ENCODE measurements at regions not wholly inside any gene's neighbourhood (a gene's known extent, or its start where the extent isn't known, plus 50 kb on each side); places are given as distances from the start of the nearest gene placed in this dataset.

- TF ChIP-seq TCF12 (IDR thresholded peaks at IDR 0.05; ENCODE audit: low read depth, low read length) (no peak), CTCF (IDR thresholded peaks at IDR 0.05; ENCODE audit: control extremely low read depth in 1 of 3, insufficient read depth in 1 of 3, low read depth in 1 of 3, low read length in 3 of 3) (no peak), RBBP5 (IDR thresholded peaks at IDR 0.05; ENCODE audit: borderline replicate concordance, low read depth, low read length) (no peak), POLR2A (IDR thresholded peaks at IDR 0.05; ENCODE audit: control extremely low read depth in 1 of 2, low read depth in 2 of 2, low read length in 2 of 2) (no peak), CEBPB (IDR thresholded peaks at IDR 0.05; ENCODE audit: low read depth, low read length) (no peak), HDAC6 (IDR thresholded peaks at IDR 0.05; ENCODE audit: low read depth, low read length) (no peak), SIRT6 (IDR thresholded peaks at IDR 0.05; ENCODE audit: low read length) (no peak), RNF2 (IDR thresholded peaks at IDR 0.05; ENCODE audit: borderline replicate concordance, low read depth, low read length, missing control alignments, poor library complexity, severe bottlenecking) (no peak), RFX5 (IDR thresholded peaks at IDR 0.05; ENCODE audit: borderline replicate concordance, low read depth, low read length) (no peak)
Measured at GRCh38 chr11:11043721-11044120, 185.9 kb upstream of the ZBED5 start.

Data from H1 (cell line).